SK-N-SH (cell line): ENCODE measurements at regions not wholly inside any gene's neighbourhood (a gene's known extent, or its start where the extent isn't known, plus 50 kb on each side); places are given as distances from the start of the nearest gene placed in this dataset.

Experiments
- CTCF ChIA-PET: fragments of 300-600, 350-600 bp; formaldehyde crosslinking; extraction: SDS; loops from one replicate; lab custom pipeline; 2021; lab: Yijun Ruan, JAX
- POLR2A ChIA-PET: fragments of 350-600 bp; sonication (Branson Sonifier 250); formaldehyde crosslinking; extraction: SDS; loops from one replicate; lab custom pipeline; 2020; ENCODE audit warnings: antibody characterized with exemption, inconsistent platforms; lab: Yijun Ruan, JAX
- DNase-seq: peaks from one replicate; pipeline ENCODE4 v3.0.0; 2012
- H2AFZ ChIP-seq: fragments of 200-600 bp; sonication (generic); 2 replicates; pipeline ENCODE4 v1.8.1; 2016; ENCODE audit warnings: antibody characterized with exemption, mild to moderate bottlenecking, low read depth
- H3F3A ChIP-seq: fragments of 200-600 bp; sonication (generic); replicated peaks from 2 replicates; pipeline ENCODE3; 2016; ENCODE audit warnings: antibody characterized with exemption, mild to moderate bottlenecking; ENCODE audit not compliant: insufficient read depth
- H3K27ac ChIP-seq, 2 experiments: fragments of 200-500 bp in 1 of 2; fragments of 200-600 bp in 1 of 2; sonication (Bioruptor generic) in 1 of 2; sonication (generic), shearing (Covaris generic) in 1 of 2; 2 replicates each; pipeline versions ENCODE4 v1.5.1 to v1.6.1; 2014 to 2016; ENCODE audit warnings: low read depth in 2 of 2, inconsistent platforms in 1 of 2, low read length in 1 of 2, mild to moderate bottlenecking in 1 of 2, mixed read lengths in 1 of 2
- H3K27me3 ChIP-seq: fragments of 200-600 bp; sonication (generic), shearing (Covaris generic); 2 replicates; pipeline ENCODE4 v1.6.1; 2016; ENCODE audit warnings: mixed run types; ENCODE audit not compliant: insufficient read depth
- H3K36me3 ChIP-seq, 2 experiments: fragments of 200-500 bp in 1 of 2; fragments of 200-600 bp in 1 of 2; sonication (Bioruptor generic) in 1 of 2; sonication (generic) in 1 of 2; replicated peaks in 1 of 2; 2 replicates each; pipeline versions ENCODE3 to v1.5.1; 2014 to 2016; ENCODE audit warnings: low read length in 1 of 2, mild to moderate bottlenecking in 1 of 2; ENCODE audit not compliant: insufficient read depth in 2 of 2, control insufficient read depth in 1 of 2
- H3K4me1 ChIP-seq, 2 experiments: fragments of 200-500 bp in 1 of 2; fragments of 200-600 bp in 1 of 2; sonication (Bioruptor generic) in 1 of 2; sonication (generic), shearing (Covaris generic) in 1 of 2; 2 replicates each; pipeline versions ENCODE4 v1.5.1 to v1.6.1; 2014 to 2016; ENCODE audit warnings: low read depth in 1 of 2, low read length in 1 of 2, mixed run types in 1 of 2; ENCODE audit not compliant: insufficient read depth in 2 of 2, control insufficient read depth in 1 of 2
- H3K4me2 ChIP-seq: fragments of 200-600 bp; sonication (generic), shearing (Covaris generic); 2 replicates; pipeline ENCODE4 v1.6.1; 2017; ENCODE audit warnings: mixed run types
- H3K4me3 ChIP-seq, 2 experiments: fragments of 200-500 bp in 1 of 2; fragments of 200-600 bp in 1 of 2; sonication (Bioruptor generic) in 1 of 2; sonication (generic), shearing (Covaris generic) in 1 of 2; 2 replicates each; pipeline versions ENCODE4 v1.5.1 to v1.8.1; 2014 to 2016; ENCODE audit warnings: low read depth in 2 of 2, inconsistent platforms in 1 of 2, low read length in 1 of 2, mild to moderate bottlenecking in 1 of 2, mixed read lengths in 1 of 2, moderate library complexity in 1 of 2
- H3K79me2 ChIP-seq: fragments of 200-600 bp; sonication (generic); 2 replicates; pipeline ENCODE4 v1.8.1; 2017; ENCODE audit warnings: mild to moderate bottlenecking; ENCODE audit not compliant: insufficient read depth
- H3K9ac ChIP-seq: fragments of 200-600 bp; sonication (generic); 2 replicates; pipeline ENCODE4 v1.6.1; 2017; ENCODE audit warnings: mixed run types
- H3K9me2 ChIP-seq: fragments of 200-600 bp; sonication (generic); 2 replicates; pipeline ENCODE4 v1.6.1; 2017; ENCODE audit warnings: mixed run types
- H3K9me3 ChIP-seq: fragments of 200-600 bp; sonication (generic); 2 replicates; pipeline ENCODE4 v1.6.1; 2017; ENCODE audit warnings: mixed run types, mild to moderate bottlenecking, moderate library complexity
- H4K20me1 ChIP-seq: fragments of 200-600 bp; sonication (generic); 2 replicates; pipeline ENCODE4 v1.6.1; 2017; ENCODE audit warnings: mild to moderate bottlenecking, mixed run types; ENCODE audit not compliant: insufficient read depth
- CHD2 ChIP-seq: fragments of 150-350 bp; IDR thresholded peaks from 2 replicates; pipeline ENCODE4 v1.6.1; 2018; ENCODE audit warnings: low read length; ENCODE audit not compliant: partially characterized antibody
- CTCF ChIP-seq: fragments of 200-600 bp; sonication (generic); IDR thresholded peaks from 2 replicates; pipeline ENCODE4 v1.6.1; 2017; ENCODE audit warnings: antibody characterized with exemption, mild to moderate bottlenecking, moderate library complexity
- ELF1 ChIP-seq: IDR thresholded peaks from 2 replicates; pipeline ENCODE4 v1.4.0; 2012
- EP300 ChIP-seq, 2 experiments: IDR thresholded peaks; 2 replicates each; pipeline versions ENCODE4 v1.4.0 to v1.6.1; 2012; ENCODE audit warnings: borderline replicate concordance in 1 of 2, low read depth in 1 of 2, low read length in 1 of 2
- EZH2phosphoT487 ChIP-seq: fragments of 200-600 bp; sonication (generic); IDR thresholded peaks from 2 replicates; pipeline ENCODE4 v1.6.1; 2017; ENCODE audit warnings: low read depth, mixed run types, mild to moderate bottlenecking, antibody characterized with exemption, moderate library complexity, borderline replicate concordance
- FOSL2 ChIP-seq: IDR thresholded peaks from 2 replicates; pipeline ENCODE4 v1.4.0; 2012; ENCODE audit warnings: low read depth, mild to moderate bottlenecking, moderate library complexity, borderline replicate concordance
- FOXJ3 ChIP-seq: sonication (generic); formaldehyde crosslinking; IDR thresholded peaks from 2 replicates; pipeline ENCODE4 v1.5.1; 2020; ENCODE audit warnings: mild to moderate bottlenecking, missing genetic modification reagents
- FOXM1 ChIP-seq: IDR thresholded peaks from 2 replicates; pipeline ENCODE4 v1.4.0; 2012; ENCODE audit warnings: low read depth, mild to moderate bottlenecking
- GABPA ChIP-seq: IDR thresholded peaks from 2 replicates; pipeline ENCODE4 v1.4.0; 2012; ENCODE audit warnings: low read depth, mild to moderate bottlenecking
- IRF3 ChIP-seq: fragments of 150-350 bp; IDR thresholded peaks from 2 replicates; pipeline ENCODE4 v1.6.1; 2016; ENCODE audit warnings: mild to moderate bottlenecking, low read depth, low read length
- MEF2A ChIP-seq: IDR thresholded peaks from 2 replicates; pipeline ENCODE4 v1.4.0; 2012; ENCODE audit warnings: low read depth, borderline replicate concordance
- NRF1 ChIP-seq: IDR thresholded peaks from 2 replicates; pipeline ENCODE4 v1.6.1; 2012; ENCODE audit warnings: low read depth, mild to moderate bottlenecking, low read length
- PBX3 ChIP-seq: IDR thresholded peaks from 2 replicates; pipeline ENCODE4; 2012
- RAD21 ChIP-seq: IDR thresholded peaks from 2 replicates; pipeline ENCODE4 v1.6.1; 2012; ENCODE audit warnings: mild to moderate bottlenecking, low read length
- RCOR1 ChIP-seq: fragments of 150-350 bp; IDR thresholded peaks from 2 replicates; pipeline ENCODE4 v1.6.1; 2017; ENCODE audit warnings: antibody characterized with exemption, low read length
- REST ChIP-seq: IDR thresholded peaks from 2 replicates; pipeline ENCODE4 v1.6.1; 2012; ENCODE audit warnings: mild to moderate bottlenecking, low read depth, low read length, moderate library complexity
- RXRA ChIP-seq: IDR thresholded peaks from 2 replicates; pipeline ENCODE4 v1.4.0; 2012; ENCODE audit warnings: low read depth, mild to moderate bottlenecking, borderline replicate concordance
- SIN3A ChIP-seq: IDR thresholded peaks from 2 replicates; pipeline ENCODE4 v1.6.1; 2012; ENCODE audit warnings: low read depth, mild to moderate bottlenecking, low read length, moderate library complexity, borderline replicate concordance
- TAF1 ChIP-seq: IDR thresholded peaks from 2 replicates; pipeline ENCODE4 v1.6.1; 2012; ENCODE audit warnings: low read depth, mild to moderate bottlenecking, low read length, moderate library complexity, borderline replicate concordance
- TCF12 ChIP-seq: IDR thresholded peaks from 2 replicates; pipeline ENCODE4 v1.4.0; 2012
- USF1 ChIP-seq: IDR thresholded peaks from 2 replicates; pipeline ENCODE4 v1.4.0; 2012; ENCODE audit warnings: low read depth, borderline replicate concordance
- USF2 ChIP-seq: fragments of 150-350 bp; IDR thresholded peaks from 2 replicates; pipeline ENCODE4 v1.6.1; 2017; ENCODE audit warnings: antibody characterized with exemption, low read length, low read depth, borderline replicate concordance
- WGBS: methylation state at CpG from one replicate; pipeline ENCODE4 v1.1.6; 2017; ENCODE audit warnings: low lambda C conversion rate; 5-methylcytosine and 5-hydroxymethylcytosine counted together

GRCh38 chr16:64440421-64440831, 681.4 kb downstream of the CDH11 start:
- Histone ChIP-seq H3K27me3 (no peaks in the 10 kb centered on the region), H2AFZ (no peak overlapping the region), H3K4me3 (no peak overlapping the region), H3K79me2 (no peaks in the 10 kb centered on the region), H3K9me3 (no peaks in the 10 kb centered on the region), H3K4me1 (peaks cover 5 to 8% of the 10 kb centered on the region in 2 experiments), H3K4me2 (peak overlapping the region; percentile 30), H3K9me2 (no peaks in the 10 kb centered on the region), H4K20me1 (no peaks in the 10 kb centered on the region), H3K36me3 (no peaks in the 10 kb centered on the region), H3F3A (peaks cover 24% of the 10 kb centered on the region), H3K9ac (peak overlapping the region; percentile 53; the same call in 1 of the 2 replicates), H3K27ac (peak overlapping the region; percentile 85 to 98)
- CTCF ChIA-PET = interaction anchor here (0.7 to 1.0 kb wide), 3 partner anchors 9 to 477 kb away, joined by 3 read pairs; no protein-coding TSS in a partner anchor
- no peak for DNase-seq
- POLR2A ChIA-PET = no interaction called here
- WGBS = 15% methylated on average over 3 of the region's 3 CpGs
- no peak; the same call in 1 of the 2 replicates for TF ChIP-seq ELF1
- TF ChIP-seq EZH2phosphoT487 = no peak
- peak; percentile 78 to 99 for TF ChIP-seq EP300 (IDR thresholded peaks at IDR 0.05; ENCODE audit: borderline replicate concordance in 1 of 2, low read depth in 1 of 2, low read length in 1 of 2)
- no peak for TF ChIP-seq NRF1
- 0 out of 2 replicates have a peak, but pooled peaks have one; percentile 11 for TF ChIP-seq TAF1
- TF ChIP-seq FOXM1 = peak; percentile 94
- peak; percentile 13 for TF ChIP-seq CHD2
- TF ChIP-seq PBX3 = peak; percentile 94
- TF ChIP-seq USF2 = no peak
- no peak for TF ChIP-seq RCOR1
- peak; percentile 84; the same call in 1 of the 2 replicates for TF ChIP-seq MEF2A
- TF ChIP-seq USF1 = no peak; the same call in 1 of the 2 replicates
- no peak for TF ChIP-seq SIN3A
- TF ChIP-seq CTCF = no peak
- TF ChIP-seq RXRA = peak; percentile 87; the same call in 1 of the 2 replicates
- TF ChIP-seq TCF12 = peak; percentile 96
- no peak for TF ChIP-seq FOXJ3
- peak; percentile 99 for TF ChIP-seq FOSL2
- no peak for TF ChIP-seq RAD21
- 0 out of 2 replicates have a peak, but pooled peaks have one; percentile 18 for TF ChIP-seq REST
- no peak for TF ChIP-seq IRF3
- TF ChIP-seq GABPA = no peak
